ENCODE measurements at regions not wholly inside any gene's neighbourhood (a gene's known extent, or its start where the extent isn't known, plus 50 kb on each side); places are given as distances from the start of the nearest gene placed in this dataset.
A peak's percentile ranks its signal among the peaks of the same experiment; 100 is the strongest.

DNA sequence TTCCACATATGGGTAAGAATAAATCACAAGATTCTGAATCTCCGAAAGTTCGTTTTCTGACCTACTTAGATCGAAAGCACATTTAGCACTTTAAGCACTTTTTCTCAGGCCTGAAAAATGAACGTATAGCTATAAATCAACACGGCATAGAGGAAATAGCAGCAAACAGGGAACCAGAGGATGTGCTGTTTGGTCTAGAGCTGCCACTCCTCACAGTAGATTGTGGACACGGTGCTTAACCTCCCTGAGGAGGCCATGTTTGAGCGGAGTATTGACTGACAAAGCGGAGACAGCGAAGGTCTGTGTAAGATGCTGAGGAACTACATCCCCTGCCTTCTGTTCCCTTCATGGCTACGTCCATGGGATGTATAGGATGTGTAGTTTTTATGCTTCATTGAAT is 452.8 kb upstream of the NCAM2 start:
- H2BK12ac ChIP-seq (ENCODE audit: low read length): no peak overlapping the region
- H3K79me1 ChIP-seq (ENCODE audit: low read depth, low read length): no peaks in the 10 kb centered on the region
- no peak overlapping the region for H3K18ac ChIP-seq (ENCODE audit: low read length)
- no CpG with 5 or more reads among the region's 10 CpGs for WGBS, 2 donors (ENCODE audit: extremely low coverage in 2 of 2, insufficient read length in 2 of 2, insufficient replicate concordance in 1 of 2)
- no peaks in the 10 kb centered on the region for H3K9me3 ChIP-seq (replicated peaks in 1 of 2; ENCODE audit: control insufficient read depth in 2 of 2, insufficient read depth in 1 of 2, low read depth in 1 of 2, low read length in 2 of 2)
- H3K4me2 ChIP-seq (ENCODE audit: insufficient read depth, low read length, poor library complexity, severe bottlenecking): no peak overlapping the region
- no peak overlapping the region for H2AK5ac ChIP-seq (ENCODE audit: low read depth, low read length)
- H3K23ac ChIP-seq (ENCODE audit: low read depth, low read length, poor library complexity): no peak overlapping the region
- no peak overlapping the region for H3K4ac ChIP-seq (ENCODE audit: low read length)
- H3K14ac ChIP-seq (ENCODE audit: low read length): no peak overlapping the region
- H3K36me3 ChIP-seq (replicated peaks in 1 of 2; ENCODE audit: control insufficient read depth in 2 of 2, insufficient read depth in 2 of 2, low read length in 2 of 2): no peaks in the 10 kb centered on the region
- H4K91ac ChIP-seq (ENCODE audit: low read depth, low read length, poor library complexity): no peak overlapping the region
- H3K9ac ChIP-seq (ENCODE audit: low read depth, low read length, poor library complexity): no peak overlapping the region
- H3K27me3 ChIP-seq (ENCODE audit: control insufficient read depth in 3 of 3, insufficient read depth in 3 of 3, low read depth in 1 of 3, low read length in 3 of 3): no peaks in the 10 kb centered on the region
- H2BK5ac ChIP-seq (ENCODE audit: low read length): no peak overlapping the region
- H2AFZ ChIP-seq (ENCODE audit: low read length): no peak overlapping the region
- no peak overlapping the region for H2BK15ac ChIP-seq (ENCODE audit: low read length)
- no peak overlapping the region for H3K4me3 ChIP-seq (ENCODE audit: low read length in 2 of 2)
- H4K8ac ChIP-seq (ENCODE audit: low read depth, low read length): no peak overlapping the region
- H3K4me1 ChIP-seq (ENCODE audit: control insufficient read depth in 2 of 2, insufficient read depth in 1 of 2, low read depth in 1 of 2, low read length in 2 of 2): no peaks in the 10 kb centered on the region
- H3K27ac ChIP-seq (replicated peaks; ENCODE audit: low read length): no peak overlapping the region
- H2BK120ac ChIP-seq (ENCODE audit: low read depth, low read length): no peak overlapping the region
- DNase-seq (ENCODE audit: low spot score): no peak

- no peak overlapping the region for H3K9ac ChIP-seq (ENCODE audit: low read depth, low read length, poor library complexity)
- H3K4me3 ChIP-seq (ENCODE audit: low read length in 2 of 2): no peak overlapping the region
- no peaks in the 10 kb centered on the region for H3K36me3 ChIP-seq (replicated peaks in 1 of 2; ENCODE audit: control insufficient read depth in 2 of 2, insufficient read depth in 2 of 2, low read length in 2 of 2)
- H2AK5ac ChIP-seq (ENCODE audit: low read depth, low read length): no peak overlapping the region
- no peak overlapping the region for H2BK5ac ChIP-seq (ENCODE audit: low read length)
- no peak overlapping the region for H3K23ac ChIP-seq (ENCODE audit: low read depth, low read length, poor library complexity)
- H3K27ac ChIP-seq (replicated peaks; ENCODE audit: low read length): no peak overlapping the region
- no CpG with 5 or more reads among the region's 1 CpG for WGBS, 2 donors (ENCODE audit: extremely low coverage in 2 of 2, insufficient read length in 2 of 2, insufficient replicate concordance in 1 of 2)
- H3K9me3 ChIP-seq (replicated peaks in 1 of 2; ENCODE audit: control insufficient read depth in 2 of 2, insufficient read depth in 1 of 2, low read depth in 1 of 2, low read length in 2 of 2): no peaks in the 10 kb centered on the region
- H3K14ac ChIP-seq (ENCODE audit: low read length): no peak overlapping the region
- DNase-seq (ENCODE audit: low spot score): no peak
- no peak overlapping the region for H3K18ac ChIP-seq (ENCODE audit: low read length)
- no peak overlapping the region for H2BK12ac ChIP-seq (ENCODE audit: low read length)
- H3K4me2 ChIP-seq (ENCODE audit: insufficient read depth, low read length, poor library complexity, severe bottlenecking): no peak overlapping the region
- no peaks in the 10 kb centered on the region for H3K4me1 ChIP-seq (ENCODE audit: control insufficient read depth in 2 of 2, insufficient read depth in 1 of 2, low read depth in 1 of 2, low read length in 2 of 2)
- no peaks in the 10 kb centered on the region for H3K27me3 ChIP-seq (ENCODE audit: control insufficient read depth in 3 of 3, insufficient read depth in 3 of 3, low read depth in 1 of 3, low read length in 3 of 3)
- no peak overlapping the region for H2BK120ac ChIP-seq (ENCODE audit: low read depth, low read length)
- H3K4ac ChIP-seq (ENCODE audit: low read length): no peak overlapping the region
- H2BK15ac ChIP-seq (ENCODE audit: low read length): no peak overlapping the region
- no peak overlapping the region for H4K8ac ChIP-seq (ENCODE audit: low read depth, low read length)
- H4K91ac ChIP-seq (ENCODE audit: low read depth, low read length, poor library complexity): no peak overlapping the region
- H2AFZ ChIP-seq (ENCODE audit: low read length): no peak overlapping the region
- no peaks in the 10 kb centered on the region for H3K79me1 ChIP-seq (ENCODE audit: low read depth, low read length)
Observed at GRCh38 chr21:20551939-20552338, 446.3 kb upstream of the NCAM2 start.

- H3K4me1 ChIP-seq (ENCODE audit: control insufficient read depth in 2 of 2, insufficient read depth in 1 of 2, low read depth in 1 of 2, low read length in 2 of 2): no peaks in the 10 kb centered on the region
- H3K36me3 ChIP-seq (replicated peaks in 1 of 2; ENCODE audit: control insufficient read depth in 2 of 2, insufficient read depth in 2 of 2, low read length in 2 of 2): no peaks in the 10 kb centered on the region
- no peak overlapping the region for H3K4me3 ChIP-seq (ENCODE audit: low read length in 2 of 2)
- H3K4me2 ChIP-seq (ENCODE audit: insufficient read depth, low read length, poor library complexity, severe bottlenecking): no peak overlapping the region
- no peak for DNase-seq (ENCODE audit: low spot score)
- no peak overlapping the region for H2BK5ac ChIP-seq (ENCODE audit: low read length)
- no peak overlapping the region for H2BK15ac ChIP-seq (ENCODE audit: low read length)
- H2BK120ac ChIP-seq (ENCODE audit: low read depth, low read length): no peak overlapping the region
- no peak overlapping the region for H3K14ac ChIP-seq (ENCODE audit: low read length)
- H3K27ac ChIP-seq (replicated peaks; ENCODE audit: low read length): no peak overlapping the region
- no peak overlapping the region for H2AK5ac ChIP-seq (ENCODE audit: low read depth, low read length)
- H3K9me3 ChIP-seq (replicated peaks in 1 of 2; ENCODE audit: control insufficient read depth in 2 of 2, insufficient read depth in 1 of 2, low read depth in 1 of 2, low read length in 2 of 2): no peaks in the 10 kb centered on the region
- no peak overlapping the region for H3K9ac ChIP-seq (ENCODE audit: low read depth, low read length, poor library complexity)
- no peaks in the 10 kb centered on the region for H3K27me3 ChIP-seq (ENCODE audit: control insufficient read depth in 3 of 3, insufficient read depth in 3 of 3, low read depth in 1 of 3, low read length in 3 of 3)
- H4K8ac ChIP-seq (ENCODE audit: low read depth, low read length): no peak overlapping the region
- no peak overlapping the region for H3K4ac ChIP-seq (ENCODE audit: low read length)
- H3K23ac ChIP-seq (ENCODE audit: low read depth, low read length, poor library complexity): no peak overlapping the region
- H2BK12ac ChIP-seq (ENCODE audit: low read length): no peak overlapping the region
- H4K91ac ChIP-seq (ENCODE audit: low read depth, low read length, poor library complexity): no peak overlapping the region
- H2AFZ ChIP-seq (ENCODE audit: low read length): no peak overlapping the region
- no CpG with 5 or more reads among the region's 3 CpGs for WGBS, 2 donors (ENCODE audit: extremely low coverage in 2 of 2, insufficient read length in 2 of 2, insufficient replicate concordance in 1 of 2)
- no peaks in the 10 kb centered on the region for H3K79me1 ChIP-seq (ENCODE audit: low read depth, low read length)
- no peak overlapping the region for H3K18ac ChIP-seq (ENCODE audit: low read length)
Observed at GRCh38 chr21:20554785-20555184, 443.4 kb upstream of the NCAM2 start.

- Histone ChIP-seq H3K9ac (ENCODE audit: low read depth, low read length, poor library complexity) (no peak overlapping the region), H3K9me3 (replicated peaks in 1 of 2; ENCODE audit: control insufficient read depth in 2 of 2, insufficient read depth in 1 of 2, low read depth in 1 of 2, low read length in 2 of 2) (no peaks in the 10 kb centered on the region), H2AK5ac (ENCODE audit: low read depth, low read length) (no peak overlapping the region), H2BK12ac (ENCODE audit: low read length) (no peak overlapping the region), H3K4me3 (ENCODE audit: low read length in 2 of 2) (no peak overlapping the region), H4K91ac (ENCODE audit: low read depth, low read length, poor library complexity) (no peak overlapping the region), H3K14ac (ENCODE audit: low read length) (no peak overlapping the region), H3K18ac (ENCODE audit: low read length) (no peak overlapping the region), H3K4me1 (ENCODE audit: control insufficient read depth in 2 of 2, insufficient read depth in 1 of 2, low read depth in 1 of 2, low read length in 2 of 2) (peaks cover 1 to 2% of the 10 kb centered on the region in 2 donors), H2AFZ (ENCODE audit: low read length) (no peak overlapping the region), H3K4me2 (ENCODE audit: insufficient read depth, low read length, poor library complexity, severe bottlenecking) (no peak overlapping the region), H2BK120ac (ENCODE audit: low read depth, low read length) (no peak overlapping the region), H3K79me1 (ENCODE audit: low read depth, low read length) (no peaks in the 10 kb centered on the region), H4K8ac (ENCODE audit: low read depth, low read length) (no peak overlapping the region), H3K4ac (ENCODE audit: low read length) (no peak overlapping the region), H3K27ac (replicated peaks; ENCODE audit: low read length) (no peak overlapping the region), H3K36me3 (replicated peaks in 1 of 2; ENCODE audit: control insufficient read depth in 2 of 2, insufficient read depth in 2 of 2, low read length in 2 of 2) (no peaks in the 10 kb centered on the region), H2BK5ac (ENCODE audit: low read length) (no peak overlapping the region), H3K27me3 (ENCODE audit: control insufficient read depth in 3 of 3, insufficient read depth in 3 of 3, low read depth in 1 of 3, low read length in 3 of 3) (no peaks in the 10 kb centered on the region), H3K23ac (ENCODE audit: low read depth, low read length, poor library complexity) (no peak overlapping the region), H2BK15ac (ENCODE audit: low read length) (no peak overlapping the region)
- DNase-seq (ENCODE audit: low spot score): peak; percentile 55
- WGBS, 2 donors (ENCODE audit: extremely low coverage in 2 of 2, insufficient read length in 2 of 2, insufficient replicate concordance in 1 of 2): no CpG with 5 or more reads among the region's 2 CpGs
Observed at GRCh38 chr21:20570824-20571232, 427.4 kb upstream of the NCAM2 start.

All from neuronal stem cell (in vitro differentiated cells).